CD4-positive, alpha-beta T cell treated with Interleukin-4 for 1 hour (primary cell): ENCODE measurements at regions not wholly inside any gene's neighbourhood (a gene's known extent, or its start where the extent isn't known, plus 50 kb on each side); places are given as distances from the start of the nearest gene placed in this dataset.
"Not testable (repeated sequence)": the region's sequence is repeated elsewhere in the genome, so short reads cannot be mapped to it uniquely, and the experiment has no call there.

Experiments
- DNase-seq, 2 donors: peaks; one replicate each; pipeline ENCODE4 v3.0.0-alpha.2; 2020 to 2022

- no peak for DNase-seq
These were observed 659.4 kb downstream of the RFPL4B start for GRCh38 chr6:113006494-113006893.

- DNase-seq: no peak
These were observed 662.6 kb downstream of the RFPL4B start for GRCh38 chr6:113009682-113010081.

GRCh38 chr6:113010196-113010989 lies 663.3 kb downstream of the RFPL4B start:
- no peak for DNase-seq

- no peak for DNase-seq
These were observed 664.3 kb downstream of the RFPL4B start for GRCh38 chr6:113011389-113011788.

- DNase-seq: no peak
These were observed 664.7 kb downstream of the RFPL4B start for GRCh38 chr6:113011801-113012200.

- DNase-seq: no peak
These were observed 668.1 kb downstream of the RFPL4B start for GRCh38 chr6:113015249-113015648.

GRCh38 chr6:113017353-113017752 lies 670.2 kb downstream of the RFPL4B start:
- DNase-seq: no peak

GRCh38 chr6:113018351-113019151 lies 671.4 kb downstream of the RFPL4B start:
- DNase-seq: no peak

GRCh38 chr6:113019176-113019575 lies 672.0 kb downstream of the RFPL4B start:
- DNase-seq: no peak

- no peak for DNase-seq
These were observed 680.6 kb downstream of the RFPL4B start for GRCh38 chr6:113027780-113028179.

- not testable (repeated sequence) for DNase-seq
These were observed 682.0 kb downstream of the RFPL4B start for GRCh38 chr6:113029161-113029560.

- no peak for DNase-seq
These were observed 684.6 kb downstream of the RFPL4B start for GRCh38 chr6:113031591-113032238.

- no peak for DNase-seq
These were observed 691.9 kb downstream of the RFPL4B start for GRCh38 chr6:113039005-113039404.

- DNase-seq: no peak
These were observed 700.0 kb downstream of the RFPL4B start for GRCh38 chr6:113047148-113047547.

- no peak for DNase-seq
These were observed 700.8 kb downstream of the RFPL4B start for GRCh38 chr6:113047932-113048331.

GRCh38 chr6:113048741-113049140 lies 701.6 kb downstream of the RFPL4B start:
- DNase-seq: no peak

GRCh38 chr6:113049190-113049589 lies 702.1 kb downstream of the RFPL4B start:
- DNase-seq: no peak

- DNase-seq: no peak
These were observed 703.1 kb downstream of the RFPL4B start for GRCh38 chr6:113050010-113050858.

GRCh38 chr6:113050979-113051378 lies 703.8 kb downstream of the RFPL4B start:
- DNase-seq: no peak

GRCh38 chr6:113052506-113052905 lies 705.4 kb downstream of the RFPL4B start:
- DNase-seq: no peak

- no peak for DNase-seq
These were observed 707.9 kb downstream of the RFPL4B start for GRCh38 chr6:113055061-113055460.

- no peak for DNase-seq
These were observed 708.9 kb downstream of the RFPL4B start for GRCh38 chr6:113055998-113056397.
